Effector CD8-positive, alpha-beta T cell (primary cell): ENCODE measurements at regions not wholly inside any gene's neighbourhood (a gene's known extent, or its start where the extent isn't known, plus 50 kb on each side); places are given as distances from the start of the nearest gene placed in this dataset.

Experiments used
- DNase-seq: peaks from one replicate; lab custom pipeline; 2025; lab: John Stamatoyannopoulos, UW

- no peak for DNase-seq
Measured at GRCh38 chr20:56801971-56802755, 173.1 kb downstream of the TFAP2C start.

GRCh38 chr20:56802805-56803204 is 173.7 kb downstream of the TFAP2C start:
- no peak for DNase-seq

DNA sequence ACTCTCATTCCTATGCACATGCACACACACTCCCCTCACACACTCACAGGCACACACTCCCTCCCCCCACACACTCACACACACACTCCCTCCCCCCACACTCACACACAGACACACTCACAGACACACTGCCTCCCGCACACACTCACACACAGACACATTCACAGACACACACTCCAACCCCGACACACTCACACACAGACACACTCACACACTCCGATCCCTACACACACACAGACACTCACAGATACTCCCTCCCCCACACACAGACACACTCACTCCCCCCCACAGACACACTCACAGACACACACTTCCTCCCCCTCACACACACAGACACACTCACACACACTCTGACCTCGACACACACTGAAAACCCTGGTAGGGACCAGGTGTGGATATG is 176.2 kb downstream of the TFAP2C start:
- DNase-seq: no peak

- no peak for DNase-seq
Measured at GRCh38 chr20:56805966-56806365, 176.9 kb downstream of the TFAP2C start.

GRCh38 chr20:56806952-56807517 is 177.9 kb downstream of the TFAP2C start:
- DNase-seq: no peak

- no peak for DNase-seq
Measured at GRCh38 chr20:56808117-56808725, 179.1 kb downstream of the TFAP2C start.

- no peak for DNase-seq
Measured at GRCh38 chr20:56808732-56809131, 179.6 kb downstream of the TFAP2C start.

DNA sequence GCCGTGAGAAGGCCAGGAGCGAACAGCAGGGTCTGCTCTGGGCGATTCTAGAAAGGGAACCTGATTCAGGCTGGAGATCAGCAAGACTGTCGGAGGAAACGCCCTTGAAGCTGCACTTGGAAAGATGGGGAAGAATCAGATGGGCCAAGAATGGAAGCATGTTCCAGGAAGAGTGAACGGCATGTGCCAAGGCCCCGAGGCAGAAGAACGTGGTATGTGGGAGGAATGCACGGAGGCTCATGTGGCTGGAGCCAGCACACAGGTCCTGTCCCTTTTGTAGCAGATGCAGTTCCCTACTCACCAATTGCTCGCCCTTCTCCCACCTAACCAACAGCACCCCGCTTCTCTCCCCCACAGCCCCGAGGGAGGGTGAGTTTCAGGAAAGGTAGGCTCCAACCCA is 180.6 kb downstream of the TFAP2C start:
- DNase-seq: no peak

- DNase-seq: no peak
Measured at GRCh38 chr20:56810141-56810540, 181.0 kb downstream of the TFAP2C start.

DNA sequence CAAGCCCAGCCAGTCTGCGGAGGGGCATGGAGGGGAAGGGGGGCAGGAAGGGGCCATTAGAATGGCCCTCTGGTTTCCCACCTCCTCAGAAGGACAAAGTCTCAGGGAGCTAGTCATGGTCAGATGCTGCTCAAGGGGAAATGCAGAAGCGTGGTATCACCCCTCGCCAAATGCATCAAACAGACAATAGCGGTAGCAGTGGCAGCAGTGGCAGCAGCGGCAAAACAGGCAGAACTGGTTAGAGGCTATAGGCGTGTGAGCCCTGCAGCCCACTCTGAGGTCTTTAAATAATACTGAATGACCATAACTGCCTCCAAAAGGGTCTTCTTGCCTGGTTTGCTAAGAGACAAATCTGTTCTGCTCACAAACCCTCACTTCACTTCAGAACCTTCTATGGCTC is 186.7 kb downstream of the TFAP2C start:
- DNase-seq: no peak

DNA sequence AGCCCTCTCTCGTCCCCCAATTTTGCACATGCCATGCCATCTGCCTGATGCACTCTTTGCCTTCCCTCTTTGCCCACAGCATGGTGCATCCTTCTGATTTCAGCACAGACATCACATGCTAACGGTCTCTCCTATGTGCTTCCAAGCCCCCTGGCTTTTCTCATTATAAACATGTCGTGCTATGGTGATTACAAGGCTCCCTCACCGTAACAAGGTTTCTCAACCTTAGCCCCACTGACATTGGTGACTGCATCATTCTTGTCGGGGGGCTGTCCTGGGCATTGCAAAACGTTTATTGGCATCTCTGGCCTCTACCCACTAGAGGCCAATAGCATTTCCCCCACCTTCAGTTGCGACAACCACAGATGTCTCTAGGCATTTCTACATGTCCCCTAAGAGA is 187.2 kb downstream of the TFAP2C start:
- no peak for DNase-seq

DNA sequence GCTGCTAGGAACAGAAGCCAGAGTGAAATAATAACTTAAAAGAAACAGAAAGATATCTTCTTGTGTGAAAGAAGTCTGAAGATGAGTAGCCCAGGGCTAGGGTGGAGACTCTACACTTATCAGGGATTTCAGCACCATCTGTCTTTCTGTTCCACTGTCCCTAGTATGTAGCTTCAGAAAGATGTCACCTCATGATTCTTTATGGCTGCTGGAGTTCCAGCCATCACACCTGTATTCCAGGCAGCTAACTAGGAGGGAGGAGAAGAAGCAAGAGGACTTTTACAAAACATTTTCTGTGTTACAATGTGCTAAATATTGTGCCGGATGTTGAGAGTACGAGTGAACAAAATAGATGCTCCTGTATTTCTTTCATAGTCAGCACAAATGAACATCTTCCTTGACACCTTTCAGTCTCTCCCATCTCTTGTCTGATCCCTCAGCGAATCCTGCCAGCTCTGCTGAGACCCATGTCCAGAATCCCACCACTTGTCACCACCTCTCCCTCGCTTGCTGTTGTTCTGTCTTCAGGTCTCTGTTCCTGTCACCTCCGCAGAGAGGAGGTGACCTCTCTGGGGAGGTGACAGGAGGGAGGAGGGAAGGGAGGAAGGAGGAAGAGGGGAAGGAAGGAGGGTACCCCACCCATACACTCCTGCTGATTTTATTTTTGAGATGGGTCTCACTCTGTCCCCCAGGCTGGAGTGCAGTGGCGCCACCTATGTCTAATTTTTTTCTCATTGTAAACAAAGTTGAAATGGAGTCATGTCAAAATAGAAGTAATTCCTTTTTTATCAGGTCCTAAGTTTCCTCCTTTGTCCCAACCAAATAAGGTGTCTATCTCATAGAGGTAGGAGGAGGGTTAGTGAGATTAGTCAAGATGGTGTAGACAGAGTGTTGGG is 188.9 kb downstream of the TFAP2C start:
- DNase-seq: no peak

DNA sequence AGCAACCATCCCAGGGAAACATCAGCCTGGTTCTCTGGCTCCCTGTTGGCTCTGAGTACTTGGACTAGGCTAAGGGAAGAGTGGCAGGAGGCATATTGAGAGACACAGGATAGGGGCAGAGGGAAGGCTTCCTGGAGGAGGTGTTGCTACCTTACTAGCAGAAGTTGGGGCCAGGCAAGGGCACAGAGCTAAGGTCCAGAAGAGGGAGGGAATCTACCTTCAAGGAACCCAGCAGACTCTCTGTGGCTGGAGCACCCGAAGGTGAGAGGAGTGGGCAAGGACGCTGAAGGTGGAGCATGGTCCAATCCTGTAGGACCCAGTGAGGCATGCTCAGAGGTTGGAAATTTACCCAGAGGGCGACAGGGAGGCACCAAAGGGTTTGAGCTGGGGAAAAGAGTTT is 191.9 kb downstream of the TFAP2C start:
- no peak for DNase-seq

GRCh38 chr20:56826306-56826704 is 197.2 kb downstream of the TFAP2C start:
- no peak for DNase-seq

DNA sequence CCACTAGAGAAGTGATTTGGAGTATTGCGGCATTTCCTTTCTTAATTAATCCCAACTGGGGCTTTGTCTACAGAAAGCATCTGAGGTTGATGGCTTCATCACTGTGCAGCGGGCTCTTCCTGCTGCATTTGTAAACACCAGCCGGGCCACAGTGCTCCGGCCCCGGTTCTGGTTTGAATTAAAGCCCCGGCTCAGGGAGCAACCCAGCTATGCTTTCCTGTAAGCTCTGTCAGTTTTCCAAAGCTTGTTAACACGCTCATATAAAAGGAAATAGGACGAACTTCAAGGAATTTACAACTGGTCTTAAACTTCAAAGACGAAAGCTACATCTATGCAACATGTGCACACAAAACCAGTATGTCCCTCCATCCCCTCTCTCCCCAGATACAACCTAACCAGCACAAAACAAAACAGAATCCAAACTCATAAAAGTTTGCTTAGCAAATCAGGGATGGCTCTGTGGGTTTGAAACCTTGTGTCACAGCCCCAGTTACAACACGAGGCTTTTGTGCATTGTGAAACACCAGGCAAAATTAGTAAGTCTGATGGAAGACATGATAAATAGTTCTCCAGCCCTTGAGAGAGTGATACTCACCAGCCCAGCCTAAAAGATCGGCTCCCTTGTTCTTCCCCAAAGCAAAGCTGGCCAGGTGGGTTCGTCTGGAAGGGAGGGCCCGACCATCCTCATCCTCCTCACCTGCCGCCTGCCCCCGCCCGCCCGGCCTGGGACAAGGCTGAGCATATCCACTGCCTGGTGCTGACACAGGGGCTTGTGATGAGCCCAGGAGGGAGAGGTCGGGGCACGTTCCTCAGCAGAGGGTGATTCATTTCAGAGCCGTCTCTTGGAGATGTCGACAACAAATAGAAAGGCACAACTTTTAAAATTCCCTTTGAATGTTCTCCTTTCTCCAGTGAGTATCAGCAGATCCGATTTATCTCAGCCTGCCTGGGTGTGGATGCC is 197.9 kb downstream of the TFAP2C start:
- DNase-seq: no peak

DNA sequence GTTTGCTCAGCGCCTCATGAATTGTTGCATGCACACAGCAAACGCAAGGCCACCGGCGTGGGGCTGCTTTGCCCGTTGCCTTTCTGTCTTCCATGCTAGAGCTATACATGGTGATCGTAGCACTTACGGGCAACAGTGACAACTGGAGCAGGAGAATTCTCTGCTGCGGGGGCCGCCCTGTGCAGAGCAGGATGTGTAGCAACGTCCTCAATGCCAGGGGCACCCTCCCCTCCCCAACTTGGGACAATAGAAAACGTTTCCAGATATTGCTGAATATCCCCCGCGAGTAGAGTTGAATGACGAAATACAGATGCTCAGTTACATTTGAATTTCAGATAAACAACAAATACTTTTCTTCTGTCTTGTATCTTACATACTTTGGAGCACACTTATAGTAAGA is 198.7 kb downstream of the TFAP2C start:
- DNase-seq: no peak

DNA sequence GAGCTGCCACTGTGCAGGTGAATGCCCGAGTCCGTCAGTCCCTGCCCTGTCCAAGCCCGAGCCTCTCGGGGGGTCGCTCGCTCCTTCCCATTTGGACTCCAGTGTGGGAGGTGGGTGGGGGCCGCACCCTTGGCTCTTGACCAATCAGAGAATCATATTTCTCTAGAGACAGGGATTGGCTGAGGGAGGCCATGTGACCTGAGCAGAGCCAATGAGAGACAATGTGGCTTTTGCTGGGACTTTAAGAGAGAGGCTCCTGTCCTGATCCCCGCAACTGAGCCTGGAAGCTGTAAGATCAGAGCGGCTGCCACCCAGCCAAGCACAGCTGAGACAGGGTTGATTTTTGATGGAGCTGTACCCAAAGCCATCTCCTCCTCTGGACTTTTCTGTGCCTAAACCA is 199.3 kb downstream of the TFAP2C start:
- DNase-seq: no peak

DNA sequence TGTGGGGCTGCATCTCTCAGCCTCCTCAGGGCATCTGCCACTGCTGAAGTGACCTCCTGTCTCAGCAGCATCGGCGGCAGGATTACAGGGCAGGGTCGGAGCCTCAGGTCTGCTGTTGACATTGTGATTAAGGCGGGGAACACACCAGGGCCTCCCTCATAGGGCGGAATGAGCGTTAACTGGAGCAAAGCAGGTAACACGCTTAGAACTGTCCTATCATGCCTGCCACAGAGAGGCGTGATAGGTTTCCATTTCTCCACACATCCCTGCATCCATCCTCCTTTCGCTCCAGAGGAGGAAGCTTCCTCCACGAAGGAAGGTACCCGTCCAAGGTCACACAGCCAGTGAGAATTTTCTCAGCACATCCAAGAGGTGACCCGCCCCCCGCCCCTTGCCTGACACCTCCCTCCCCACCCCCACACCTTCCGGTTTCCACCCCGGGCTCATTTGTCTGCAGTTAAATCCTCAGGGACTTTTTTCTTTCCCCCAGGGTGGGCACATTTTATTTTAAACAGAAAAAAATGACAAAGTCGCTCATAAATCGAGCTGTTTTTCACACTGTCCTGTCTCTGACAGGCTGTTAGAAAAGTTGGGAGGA is 200.8 kb downstream of the TFAP2C start:
- no peak for DNase-seq

DNA sequence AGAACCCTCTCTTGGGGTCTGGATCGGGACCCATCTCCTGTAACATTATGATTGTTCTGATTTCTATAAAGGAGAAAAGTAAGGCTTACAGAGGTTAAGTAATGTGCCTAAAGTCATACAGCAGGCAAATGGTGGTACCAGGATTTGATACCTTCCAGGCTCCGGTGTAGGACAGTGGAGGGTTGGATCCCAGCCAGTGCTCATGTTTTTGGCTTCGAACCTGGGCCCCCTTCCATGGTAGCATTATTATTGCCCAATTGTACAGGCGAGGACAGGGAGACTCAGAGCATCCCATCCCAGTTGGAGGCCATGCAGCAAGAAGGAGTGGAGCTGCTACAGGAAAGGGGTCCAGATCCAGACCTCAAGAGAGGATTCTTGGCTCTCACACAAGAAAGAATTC is 202.7 kb downstream of the TFAP2C start:
- DNase-seq: no peak

GRCh38 chr20:56833427-56833826 is 204.3 kb downstream of the TFAP2C start:
- no peak for DNase-seq
